D341Med (cell line): ENCODE measurements at regions not wholly inside any gene's neighbourhood (a gene's known extent, or its start where the extent isn't known, plus 50 kb on each side); places are given as distances from the start of the nearest gene placed in this dataset.
"Not testable (repeated sequence)": the region's sequence is repeated elsewhere in the genome, so short reads cannot be mapped to it uniquely, and the experiment has no call there.

Experiments used
- DNase-seq: peaks from one replicate; pipeline ENCODE4 v3.0.0; 2012; ENCODE audit warnings: low spot score

- no peak for DNase-seq
Measured at GRCh38 chr21:23045955-23046354, 2047.7 kb downstream of the NCAM2 start.

- DNase-seq: no peak
Measured at GRCh38 chr21:23067672-23068071, 2069.5 kb downstream of the NCAM2 start.

GRCh38 chr21:23083242-23083641 lies 2085.0 kb downstream of the NCAM2 start:
- no peak for DNase-seq

GRCh38 chr21:23093259-23093658 lies 2095.1 kb downstream of the NCAM2 start:
- no peak for DNase-seq

GRCh38 chr21:23099185-23099584 lies 2101.0 kb downstream of the NCAM2 start:
- no peak for DNase-seq

GRCh38 chr21:23101111-23101510 lies 2102.9 kb downstream of the NCAM2 start:
- DNase-seq: peak; percentile 15

GRCh38 chr21:23108533-23108932 lies 2110.3 kb downstream of the NCAM2 start:
- no peak for DNase-seq

GRCh38 chr21:23111070-23111600 lies 2112.9 kb downstream of the NCAM2 start:
- DNase-seq: no peak

- DNase-seq: no peak
Measured at GRCh38 chr21:23119491-23119890, 2121.3 kb downstream of the NCAM2 start.

GRCh38 chr21:23127973-23128372 lies 2129.8 kb downstream of the NCAM2 start:
- DNase-seq: peak; percentile 10

- no peak for DNase-seq
Measured at GRCh38 chr21:23130308-23130707, 2132.1 kb downstream of the NCAM2 start.

GRCh38 chr21:23131177-23131576 lies 2133.0 kb downstream of the NCAM2 start:
- DNase-seq: peak; percentile 54

- DNase-seq: no peak
Measured at GRCh38 chr21:23138797-23139196, 2140.6 kb downstream of the NCAM2 start.

- no peak for DNase-seq
Measured at GRCh38 chr21:23152130-23152529, 2153.9 kb downstream of the NCAM2 start.

GRCh38 chr21:23153842-23154241 lies 2155.6 kb downstream of the NCAM2 start:
- not testable (repeated sequence) for DNase-seq

- DNase-seq: no peak
Measured at GRCh38 chr21:23155281-23155680, 2157.1 kb downstream of the NCAM2 start.

GRCh38 chr21:23160914-23161313 lies 2162.7 kb downstream of the NCAM2 start:
- DNase-seq: peak; percentile 9

- DNase-seq: no peak
Measured at GRCh38 chr21:23162198-23162946, 2164.2 kb downstream of the NCAM2 start.
